GM12873 (cell line): ENCODE measurements at regions not wholly inside any gene's neighbourhood (a gene's known extent, or its start where the extent isn't known, plus 50 kb on each side); places are given as distances from the start of the nearest gene placed in this dataset.

Source experiments
- TF ChIP-seq, protein P1 (sequence below): IDR thresholded peaks from 2 replicates; pipeline ENCODE4 v1.5.1; 2012; ENCODE audit warnings: low read depth, mild to moderate bottlenecking, moderate library complexity, low read length, control low read depth; ENCODE audit not compliant: insufficient read depth; ENCODE audit errors: missing control alignments

DNA sequence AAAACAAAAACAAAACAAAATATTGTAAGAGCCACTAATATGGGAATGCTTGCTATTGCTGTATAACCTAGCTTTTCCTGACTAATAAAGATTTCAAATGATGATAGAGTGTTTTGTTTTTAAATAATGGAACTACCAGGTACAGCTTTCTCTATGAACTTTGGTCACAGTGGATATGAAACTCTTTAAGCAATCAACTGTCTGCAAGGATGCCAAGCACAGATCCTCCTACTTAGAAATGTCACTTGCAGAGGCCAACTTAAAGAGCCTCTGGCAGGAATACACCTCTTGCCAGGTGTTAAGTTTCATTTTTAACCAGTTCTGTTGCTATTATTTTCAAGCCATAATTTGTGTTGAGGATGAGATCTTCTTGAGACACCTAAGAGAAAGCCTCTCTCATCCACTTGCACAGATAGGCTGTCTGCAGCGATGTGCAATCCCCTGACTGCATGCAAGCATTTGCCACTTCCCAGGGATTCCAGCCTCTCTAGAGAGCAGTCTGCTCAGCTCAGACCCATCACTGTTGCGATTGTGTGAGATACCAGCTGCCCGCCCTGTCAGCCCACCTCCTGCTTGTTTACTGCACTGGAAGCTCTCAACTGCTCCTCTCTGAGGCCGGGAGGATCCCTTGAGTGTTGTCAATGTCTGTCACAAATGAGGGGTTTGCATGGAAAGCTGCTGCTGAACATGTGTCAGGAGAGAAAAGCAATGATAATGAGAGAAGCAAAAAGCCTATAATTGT, 86.1 kb upstream of the SCG2 start:
- TF ChIP-seq, protein P1, sequence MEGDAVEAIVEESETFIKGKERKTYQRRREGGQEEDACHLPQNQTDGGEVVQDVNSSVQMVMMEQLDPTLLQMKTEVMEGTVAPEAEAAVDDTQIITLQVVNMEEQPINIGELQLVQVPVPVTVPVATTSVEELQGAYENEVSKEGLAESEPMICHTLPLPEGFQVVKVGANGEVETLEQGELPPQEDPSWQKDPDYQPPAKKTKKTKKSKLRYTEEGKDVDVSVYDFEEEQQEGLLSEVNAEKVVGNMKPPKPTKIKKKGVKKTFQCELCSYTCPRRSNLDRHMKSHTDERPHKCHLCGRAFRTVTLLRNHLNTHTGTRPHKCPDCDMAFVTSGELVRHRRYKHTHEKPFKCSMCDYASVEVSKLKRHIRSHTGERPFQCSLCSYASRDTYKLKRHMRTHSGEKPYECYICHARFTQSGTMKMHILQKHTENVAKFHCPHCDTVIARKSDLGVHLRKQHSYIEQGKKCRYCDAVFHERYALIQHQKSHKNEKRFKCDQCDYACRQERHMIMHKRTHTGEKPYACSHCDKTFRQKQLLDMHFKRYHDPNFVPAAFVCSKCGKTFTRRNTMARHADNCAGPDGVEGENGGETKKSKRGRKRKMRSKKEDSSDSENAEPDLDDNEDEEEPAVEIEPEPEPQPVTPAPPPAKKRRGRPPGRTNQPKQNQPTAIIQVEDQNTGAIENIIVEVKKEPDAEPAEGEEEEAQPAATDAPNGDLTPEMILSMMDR, result no peak

- TF ChIP-seq, protein P1, result no peak
Measured at GRCh38 chr2:223681125-223681524, 79.0 kb upstream of the SCG2 start.

- TF ChIP-seq, protein P1, result peak; percentile 32
Measured at GRCh38 chr2:223674998-223675609, 72.9 kb upstream of the SCG2 start.

DNA sequence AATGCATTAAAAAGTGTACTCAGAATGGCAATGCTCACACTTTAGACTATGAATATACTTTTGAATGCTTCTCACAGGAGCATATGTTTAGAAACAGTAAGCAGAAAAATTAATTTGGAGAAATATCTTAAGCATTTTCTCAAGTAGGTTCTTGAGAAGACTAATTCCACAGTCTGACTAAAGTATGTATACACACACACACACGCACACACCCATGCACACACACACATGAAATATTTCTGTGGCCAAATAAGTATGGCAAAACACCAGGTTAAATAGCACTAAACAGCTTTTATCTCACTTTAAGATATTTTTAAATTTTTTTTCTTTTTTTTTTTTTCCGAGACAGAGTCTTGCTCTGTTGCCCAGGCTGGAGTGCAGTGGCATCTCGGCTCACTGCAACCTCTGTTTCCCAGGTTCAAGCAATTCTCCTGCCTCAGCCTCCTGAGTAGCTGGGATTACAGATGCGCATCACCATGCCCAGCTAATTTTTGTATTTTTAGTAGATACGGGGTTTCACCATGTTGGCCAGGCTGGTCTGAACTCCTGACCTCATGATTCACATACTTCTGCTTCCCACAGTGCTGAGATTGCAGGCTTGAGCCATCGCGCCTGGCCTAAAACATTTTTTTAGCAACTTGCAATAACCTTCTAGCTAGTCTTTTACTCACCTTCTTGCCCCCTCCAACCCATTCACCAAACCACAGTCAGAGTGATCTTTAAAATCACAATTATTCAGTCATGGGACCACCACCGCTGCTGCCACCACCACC, 67.5 kb upstream of the SCG2 start:
- TF ChIP-seq, protein P1, result no peak

DNA sequence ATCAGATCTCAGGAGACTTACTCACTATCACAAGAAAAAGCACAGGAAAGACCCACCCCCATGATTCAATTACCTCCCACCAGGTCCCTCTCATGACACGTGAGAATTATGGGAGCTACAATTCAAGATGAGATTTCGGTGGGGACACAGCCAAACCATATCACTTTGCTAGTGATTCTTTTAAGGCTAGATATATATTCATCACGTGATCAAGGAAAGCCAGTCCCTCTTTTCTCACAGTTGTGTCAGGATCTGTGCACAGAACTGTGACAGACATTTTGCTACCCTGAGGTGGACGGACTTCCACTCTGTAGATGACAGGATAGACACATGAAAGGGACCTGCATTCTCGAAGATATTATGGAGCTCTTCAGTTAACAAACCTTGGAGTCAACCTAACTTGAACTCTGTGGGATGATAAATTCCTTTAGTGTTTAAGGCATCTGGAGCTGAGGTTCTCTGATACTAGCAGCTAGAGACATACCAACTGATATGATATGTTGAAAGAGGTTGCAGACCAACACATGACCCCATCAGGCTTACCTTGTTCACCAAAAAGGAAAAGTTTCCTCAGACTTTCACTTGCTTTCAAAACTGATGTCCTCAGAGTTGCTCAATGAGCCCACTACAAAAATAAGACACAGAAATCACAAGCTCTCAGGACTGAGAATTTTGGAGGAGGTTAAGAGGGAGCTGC, 66.3 kb upstream of the SCG2 start:
- TF ChIP-seq, protein P1, result no peak

- TF ChIP-seq, protein P1, result no peak
Measured at GRCh38 chr2:223654384-223654915, 52.3 kb upstream of the SCG2 start.
